ENCODE measurements at regions not wholly inside any gene's neighbourhood (a gene's known extent, or its start where the extent isn't known, plus 50 kb on each side); places are given as distances from the start of the nearest gene placed in this dataset.

- TF ChIP-seq CTCF (IDR thresholded peaks at IDR 0.05; ENCODE audit: low read depth, low read length) (no peak), POLR2A (IDR thresholded peaks at IDR 0.05; ENCODE audit: extremely low read depth, insufficient read length) (no peak)
Observed at GRCh38 chr5:30846171-30846570, 347.3 kb upstream of the CDH6 start.
